ENCODE measurements at regions not wholly inside any gene's neighbourhood (a gene's known extent, or its start where the extent isn't known, plus 50 kb on each side); places are given as distances from the start of the nearest gene placed in this dataset.

DNA sequence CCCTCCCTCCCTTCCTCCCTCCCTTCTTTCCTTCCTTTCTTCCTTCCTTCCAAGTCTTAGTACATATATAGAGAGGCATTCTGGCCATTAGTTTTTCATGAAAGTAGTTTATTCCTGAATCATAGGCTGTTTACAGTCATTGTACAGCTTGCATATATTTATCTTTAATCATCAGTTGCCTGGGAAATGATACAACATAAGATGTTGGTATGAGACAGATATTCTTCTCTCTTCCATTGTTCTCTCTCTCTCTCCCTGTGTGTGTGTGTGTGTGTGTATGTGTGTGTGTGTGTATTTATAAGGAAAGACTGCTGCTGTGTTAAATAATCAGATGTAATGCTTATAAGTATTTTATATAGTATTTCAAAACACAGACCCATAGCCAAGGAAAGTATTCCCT lies 289.8 kb upstream of the UBE2E3 start:
- TF ChIP-seq GATA2 (IDR thresholded peaks at IDR 0.05; ENCODE audit: low read depth, low read length): no peak
- no peak for TF ChIP-seq GATA3 (IDR thresholded peaks at IDR 0.05; ENCODE audit: low read depth, low read length)
